ENCODE measurements at regions not wholly inside any gene's neighbourhood (a gene's known extent, or its start where the extent isn't known, plus 50 kb on each side); places are given as distances from the start of the nearest gene placed in this dataset.
"Not testable (repeated sequence)": the region's sequence is repeated elsewhere in the genome, so short reads cannot be mapped to it uniquely, and the experiment has no call there.

DNA sequence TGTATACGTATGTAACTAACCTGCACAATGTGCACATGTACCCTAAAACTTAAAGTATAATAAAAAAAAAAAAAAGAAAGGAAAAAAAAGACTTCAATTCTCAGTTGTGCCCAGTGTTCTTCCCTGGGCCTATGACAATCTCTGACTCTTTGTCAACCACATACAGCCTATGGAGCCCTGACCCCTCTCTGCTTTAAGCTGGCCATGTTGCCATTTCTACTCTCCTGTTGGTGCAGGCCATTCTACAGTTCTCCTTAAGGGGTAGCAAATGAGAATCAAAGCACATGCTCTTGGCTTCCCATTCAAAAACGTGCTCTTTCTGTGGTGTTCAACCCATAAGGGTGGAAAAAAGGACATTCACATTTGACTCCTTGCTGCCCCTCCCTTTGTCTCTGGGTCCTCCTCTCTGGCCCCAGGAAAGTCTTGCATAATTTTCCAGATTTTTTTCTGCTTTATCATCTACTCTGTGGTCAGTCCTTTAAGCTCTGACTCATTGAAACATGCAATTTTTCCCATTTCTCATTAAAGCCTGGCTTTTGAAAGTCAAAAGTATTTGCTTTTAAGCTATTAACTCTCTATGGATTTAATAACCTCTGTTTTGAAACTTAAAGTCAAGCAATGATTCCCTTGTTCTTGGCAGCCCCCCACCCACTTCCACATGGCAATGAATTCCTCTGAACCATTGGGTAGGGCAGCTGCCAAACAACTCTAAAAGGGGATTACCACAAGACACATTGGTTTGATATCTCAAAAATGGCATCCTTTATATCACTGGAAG lies 208.6 kb upstream of the MCHR2 start (continued):
- TF ChIP-seq, protein P1, sequence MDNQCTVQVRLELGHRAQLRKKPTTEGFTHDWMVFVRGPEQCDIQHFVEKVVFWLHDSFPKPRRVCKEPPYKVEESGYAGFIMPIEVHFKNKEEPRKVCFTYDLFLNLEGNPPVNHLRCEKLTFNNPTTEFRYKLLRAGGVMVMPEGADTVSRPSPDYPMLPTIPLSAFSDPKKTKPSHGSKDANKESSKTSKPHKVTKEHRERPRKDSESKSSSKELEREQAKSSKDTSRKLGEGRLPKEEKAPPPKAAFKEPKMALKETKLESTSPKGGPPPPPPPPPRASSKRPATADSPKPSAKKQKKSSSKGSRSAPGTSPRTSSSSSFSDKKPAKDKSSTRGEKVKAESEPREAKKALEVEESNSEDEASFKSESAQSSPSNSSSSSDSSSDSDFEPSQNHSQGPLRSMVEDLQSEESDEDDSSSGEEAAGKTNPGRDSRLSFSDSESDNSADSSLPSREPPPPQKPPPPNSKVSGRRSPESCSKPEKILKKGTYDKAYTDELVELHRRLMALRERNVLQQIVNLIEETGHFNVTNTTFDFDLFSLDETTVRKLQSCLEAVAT (IDR thresholded peaks at IDR 0.05), result no peak
- TF ChIP-seq POLR2AphosphoS5 (IDR thresholded peaks at IDR 0.05; ENCODE audit: low read length) (no peak), SMAD5 (IDR thresholded peaks at IDR 0.05; ENCODE audit: low read depth) (no peak), LARP7 (IDR thresholded peaks at IDR 0.05) (no peak), RAD21 (IDR thresholded peaks at IDR 0.05; ENCODE audit: insufficient read depth, low read depth, low read length) (no peak), NFXL1 (IDR thresholded peaks at IDR 0.05; ENCODE audit: borderline replicate concordance) (no peak)
- TF ChIP-seq, protein P2, sequence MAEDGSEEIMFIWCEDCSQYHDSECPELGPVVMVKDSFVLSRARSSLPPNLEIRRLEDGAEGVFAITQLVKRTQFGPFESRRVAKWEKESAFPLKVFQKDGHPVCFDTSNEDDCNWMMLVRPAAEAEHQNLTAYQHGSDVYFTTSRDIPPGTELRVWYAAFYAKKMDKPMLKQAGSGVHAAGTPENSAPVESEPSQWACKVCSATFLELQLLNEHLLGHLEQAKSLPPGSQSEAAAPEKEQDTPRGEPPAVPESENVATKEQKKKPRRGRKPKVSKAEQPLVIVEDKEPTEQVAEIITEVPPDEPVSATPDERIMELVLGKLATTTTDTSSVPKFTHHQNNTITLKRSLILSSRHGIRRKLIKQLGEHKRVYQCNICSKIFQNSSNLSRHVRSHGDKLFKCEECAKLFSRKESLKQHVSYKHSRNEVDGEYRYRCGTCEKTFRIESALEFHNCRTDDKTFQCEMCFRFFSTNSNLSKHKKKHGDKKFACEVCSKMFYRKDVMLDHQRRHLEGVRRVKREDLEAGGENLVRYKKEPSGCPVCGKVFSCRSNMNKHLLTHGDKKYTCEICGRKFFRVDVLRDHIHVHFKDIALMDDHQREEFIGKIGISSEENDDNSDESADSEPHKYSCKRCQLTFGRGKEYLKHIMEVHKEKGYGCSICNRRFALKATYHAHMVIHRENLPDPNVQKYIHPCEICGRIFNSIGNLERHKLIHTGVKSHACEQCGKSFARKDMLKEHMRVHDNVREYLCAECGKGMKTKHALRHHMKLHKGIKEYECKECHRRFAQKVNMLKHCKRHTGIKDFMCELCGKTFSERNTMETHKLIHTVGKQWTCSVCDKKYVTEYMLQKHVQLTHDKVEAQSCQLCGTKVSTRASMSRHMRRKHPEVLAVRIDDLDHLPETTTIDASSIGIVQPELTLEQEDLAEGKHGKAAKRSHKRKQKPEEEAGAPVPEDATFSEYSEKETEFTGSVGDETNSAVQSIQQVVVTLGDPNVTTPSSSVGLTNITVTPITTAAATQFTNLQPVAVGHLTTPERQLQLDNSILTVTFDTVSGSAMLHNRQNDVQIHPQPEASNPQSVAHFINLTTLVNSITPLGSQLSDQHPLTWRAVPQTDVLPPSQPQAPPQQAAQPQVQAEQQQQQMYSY (CRISPR knock-in tag; IDR thresholded peaks at IDR 0.05), result no peak

DNA sequence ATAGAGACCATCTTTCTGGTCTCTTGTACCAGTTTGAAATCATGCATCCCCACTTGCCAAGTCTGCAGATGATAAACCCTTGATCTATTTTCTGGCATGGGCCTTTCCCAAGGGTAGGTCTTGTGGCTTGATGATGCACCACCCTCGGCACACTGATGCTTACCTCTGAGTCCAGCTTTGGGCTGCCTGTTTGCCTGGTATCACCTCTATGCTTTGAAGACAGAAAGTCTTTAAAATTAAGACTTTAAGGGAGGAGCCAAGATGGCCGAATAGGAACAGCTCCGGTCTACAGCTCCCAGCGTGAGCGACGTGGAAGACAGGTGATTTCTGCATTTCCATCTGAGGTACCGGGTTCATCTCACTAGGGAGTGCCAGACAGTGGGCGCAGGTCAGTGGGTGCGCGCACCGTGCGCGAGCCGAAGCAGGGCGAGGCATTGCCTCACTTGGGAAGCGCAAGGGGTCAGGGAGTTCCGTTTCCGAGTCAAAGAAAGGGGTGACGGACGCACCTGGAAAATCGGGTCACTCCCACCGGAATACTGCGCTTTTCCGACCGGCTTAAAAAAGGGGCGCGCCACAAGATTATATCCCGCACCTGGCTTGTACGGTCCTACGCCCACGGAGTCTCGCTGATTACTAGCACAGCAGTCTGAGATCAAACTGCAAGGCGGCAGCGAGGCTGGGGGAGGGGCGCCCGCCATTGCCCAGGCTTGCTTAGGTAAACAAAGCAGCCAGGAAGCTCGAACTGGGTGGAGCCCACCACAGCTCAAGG lies 202.4 kb upstream of the MCHR2 start:
- ATAC-seq; DNase-seq (ENCODE audit: low read depth, low spot score); H3K79me2 ChIP-seq (ENCODE audit: control insufficient read depth, insufficient read depth, low read length); BruUV-seq (replicated peaks); FAIRE-seq; in situ Hi-C loops (cut with MboI); RAD21 ChIA-PET (ENCODE audit: unreplicated experiment); H3K4me1 ChIP-seq (ENCODE audit: control insufficient read depth, insufficient read depth, low read length); CTCF ChIA-PET; H3K36me3 ChIP-seq (ENCODE audit: control insufficient read depth in 2 of 2, insufficient read depth in 2 of 2, low read length in 1 of 2); POLR2A ChIA-PET; H3K9me3 ChIP-seq (replicated peaks; ENCODE audit: control insufficient read depth, insufficient read depth, low read length); H4K20me1 ChIP-seq (ENCODE audit: control insufficient read depth, insufficient read depth); intact Hi-C loops (cut with micrococcal nuclease; ENCODE audit: unreplicated experiment); H3K27ac ChIP-seq (ENCODE audit: control insufficient read depth, insufficient read depth); H2AFZ ChIP-seq (ENCODE audit: control insufficient read depth, low read depth, low read length); H3K4me3 ChIP-seq; SMC1A ChIA-PET (ENCODE audit: uncharacterized antibody, unreplicated experiment); H3K27me3 ChIP-seq (replicated peaks in 1 of 2; ENCODE audit: control insufficient read depth in 2 of 2, insufficient read depth in 2 of 2, low read length in 1 of 2); H3K9ac ChIP-seq (ENCODE audit: control insufficient read depth, insufficient read depth, low read length); H3K4me2 ChIP-seq (ENCODE audit: control insufficient read depth, insufficient read depth): not testable (repeated sequence)
- 88% methylated on average over 22 of the region's 37 CpGs for WGBS (ENCODE audit: insufficient coverage, insufficient replicate concordance, low lambda C conversion rate, missing lambda C conversion rate)

DNA sequence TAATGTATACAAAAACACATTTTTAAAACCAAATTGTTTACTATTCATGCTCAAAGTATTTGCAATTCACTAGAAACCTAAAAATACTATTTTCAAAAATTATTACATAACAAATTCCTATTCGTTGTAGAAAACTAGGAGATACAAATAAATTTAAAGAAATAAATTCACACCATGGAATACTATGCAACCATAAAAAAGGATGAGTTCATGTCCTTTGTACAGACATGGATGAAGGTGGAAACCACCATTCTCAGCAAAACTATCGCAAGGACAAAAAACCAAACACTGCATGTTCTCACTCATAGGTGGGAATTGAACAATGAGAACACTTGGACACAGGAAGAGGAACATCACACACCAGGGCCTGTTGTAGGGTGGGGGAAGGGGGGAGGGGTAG lies 201.2 kb upstream of the MCHR2 start:
- in situ Hi-C loops (cut with MboI); CTCF ChIA-PET; ATAC-seq: not testable (repeated sequence)

More for the DNA sequence above, 201.2 kb upstream of the MCHR2 start:
- FAIRE-seq; H3K4me3 ChIP-seq; H3K9ac ChIP-seq (ENCODE audit: control insufficient read depth, insufficient read depth, low read length); DNase-seq (ENCODE audit: low read depth, low spot score); H3K79me2 ChIP-seq (ENCODE audit: control insufficient read depth, insufficient read depth, low read length); H3K27ac ChIP-seq (ENCODE audit: control insufficient read depth, insufficient read depth); RAD21 ChIA-PET (ENCODE audit: unreplicated experiment); H3K36me3 ChIP-seq (ENCODE audit: control insufficient read depth in 2 of 2, insufficient read depth in 2 of 2, low read length in 1 of 2); POLR2A ChIA-PET; H4K20me1 ChIP-seq (ENCODE audit: control insufficient read depth, insufficient read depth); H3K4me1 ChIP-seq (ENCODE audit: control insufficient read depth, insufficient read depth, low read length); H2AFZ ChIP-seq (ENCODE audit: control insufficient read depth, low read depth, low read length); H3K4me2 ChIP-seq (ENCODE audit: control insufficient read depth, insufficient read depth); BruUV-seq (replicated peaks); H3K27me3 ChIP-seq (replicated peaks in 1 of 2; ENCODE audit: control insufficient read depth in 2 of 2, insufficient read depth in 2 of 2, low read length in 1 of 2); intact Hi-C loops (cut with micrococcal nuclease; ENCODE audit: unreplicated experiment); H3K9me3 ChIP-seq (replicated peaks; ENCODE audit: control insufficient read depth, insufficient read depth, low read length): not testable (repeated sequence)
- SMC1A ChIA-PET (ENCODE audit: uncharacterized antibody, unreplicated experiment), result interaction anchor here (4.0 kb wide), 1 partner anchor 19 kb away, joined by 23 read pairs; no protein-coding TSS in a partner anchor
- WGBS (ENCODE audit: insufficient coverage, insufficient replicate concordance, low lambda C conversion rate, missing lambda C conversion rate), result 25% methylated on average over 2 of the region's 2 CpGs

Data from GM12878 (cell line).